Suprapubic skin (tissue), 4 donors: ENCODE measurements at regions not wholly inside any gene's neighbourhood (a gene's known extent, or its start where the extent isn't known, plus 50 kb on each side); places are given as distances from the start of the nearest gene placed in this dataset.

Experiments
- CTCF ChIP-seq, 2 donors: fragments of 200-600 bp in 1 of 2; fragments of 450-650 bp in 1 of 2; sonication (generic) in 1 of 2; IDR thresholded peaks; one replicate each; pipeline ENCODE4 v1.5.1; 2016 to 2019; ENCODE audit warnings: antibody characterized with exemption in 2 of 2, mild to moderate bottlenecking in 1 of 2, moderate library complexity in 1 of 2
- EP300 ChIP-seq: sonication (generic); formaldehyde crosslinking; IDR thresholded peaks from one replicate; pipeline ENCODE4 v1.6.1; 2017; ENCODE audit warnings: antibody characterized with exemption
- POLR2A ChIP-seq, 2 donors: fragments of 450-650 bp; IDR thresholded peaks; one replicate each; pipeline ENCODE4 v1.6.1; 2017; ENCODE audit warnings: antibody characterized with exemption in 2 of 2, mild to moderate bottlenecking in 2 of 2, moderate library complexity in 2 of 2
- POLR2AphosphoS5 ChIP-seq, 3 donors: sonication (generic); formaldehyde crosslinking; IDR thresholded peaks; one replicate each; pipeline ENCODE4 v1.6.1; 2017; ENCODE audit warnings: antibody characterized with exemption in 3 of 3

DNA sequence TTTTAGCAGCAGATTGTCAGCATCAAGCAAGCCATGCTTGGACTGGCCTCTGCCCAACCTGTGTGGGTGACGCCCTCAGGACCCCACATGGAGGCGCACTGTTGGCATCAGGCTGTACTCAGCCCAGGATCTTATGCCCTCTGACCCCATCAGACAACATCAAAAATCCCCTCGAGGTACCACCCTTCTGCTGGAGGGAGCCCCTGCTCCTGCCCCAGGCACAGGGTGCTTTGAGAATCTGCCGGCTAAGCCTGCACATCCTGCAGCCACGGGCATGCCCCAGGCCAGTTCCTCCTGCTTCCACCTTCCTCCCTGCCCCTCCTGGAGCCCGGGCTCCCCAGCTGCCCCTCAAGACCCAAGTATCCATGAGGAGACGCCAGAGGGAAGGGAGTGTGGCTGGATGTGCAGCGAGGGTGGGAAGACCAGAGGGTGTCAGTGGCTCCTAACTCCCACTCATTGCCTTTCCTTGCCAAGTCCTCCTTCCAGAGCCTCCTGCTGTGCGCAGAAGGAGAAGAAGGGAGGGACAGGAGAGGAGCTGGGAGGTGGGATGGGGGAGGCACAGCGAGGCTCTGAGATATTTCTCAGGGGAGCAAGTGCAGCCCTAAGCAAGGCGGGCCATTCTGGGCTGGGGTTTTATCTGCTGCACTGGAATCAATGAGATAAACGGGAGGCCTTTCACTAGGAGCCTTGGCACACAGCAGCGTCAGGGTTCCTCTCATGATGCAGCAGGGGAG is 77.4 kb upstream of the CST7 start:
- TF ChIP-seq CTCF (IDR thresholded peaks at IDR 0.05) (no peak), POLR2A (IDR thresholded peaks at IDR 0.05) (no peak), POLR2AphosphoS5 (IDR thresholded peaks at IDR 0.05) (no peak), EP300 (no peak)
